ENCODE measurements at regions not wholly inside any gene's neighbourhood (a gene's known extent, or its start where the extent isn't known, plus 50 kb on each side); places are given as distances from the start of the nearest gene placed in this dataset.

DNA sequence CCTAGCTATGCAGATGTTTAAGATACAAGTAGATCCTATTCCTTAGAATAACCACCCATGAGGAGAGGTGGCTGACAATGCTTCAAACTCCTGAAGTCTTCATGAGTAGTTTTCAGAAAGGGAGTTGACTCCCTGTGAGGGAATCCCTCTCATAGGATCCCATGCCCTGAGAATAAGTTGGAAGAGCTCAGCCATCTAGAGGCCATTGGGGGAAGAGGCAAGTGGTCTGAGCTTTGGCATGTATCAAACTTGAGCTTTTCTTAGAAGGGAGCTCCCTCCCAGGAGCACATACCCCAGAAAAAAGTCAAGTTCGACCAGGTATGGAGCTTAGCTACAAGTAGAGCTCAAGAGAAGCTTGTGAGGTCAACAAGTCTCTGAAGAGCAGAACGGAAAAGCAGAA is 165.7 kb upstream of the RBM19 start:
- TF ChIP-seq, protein P1, sequence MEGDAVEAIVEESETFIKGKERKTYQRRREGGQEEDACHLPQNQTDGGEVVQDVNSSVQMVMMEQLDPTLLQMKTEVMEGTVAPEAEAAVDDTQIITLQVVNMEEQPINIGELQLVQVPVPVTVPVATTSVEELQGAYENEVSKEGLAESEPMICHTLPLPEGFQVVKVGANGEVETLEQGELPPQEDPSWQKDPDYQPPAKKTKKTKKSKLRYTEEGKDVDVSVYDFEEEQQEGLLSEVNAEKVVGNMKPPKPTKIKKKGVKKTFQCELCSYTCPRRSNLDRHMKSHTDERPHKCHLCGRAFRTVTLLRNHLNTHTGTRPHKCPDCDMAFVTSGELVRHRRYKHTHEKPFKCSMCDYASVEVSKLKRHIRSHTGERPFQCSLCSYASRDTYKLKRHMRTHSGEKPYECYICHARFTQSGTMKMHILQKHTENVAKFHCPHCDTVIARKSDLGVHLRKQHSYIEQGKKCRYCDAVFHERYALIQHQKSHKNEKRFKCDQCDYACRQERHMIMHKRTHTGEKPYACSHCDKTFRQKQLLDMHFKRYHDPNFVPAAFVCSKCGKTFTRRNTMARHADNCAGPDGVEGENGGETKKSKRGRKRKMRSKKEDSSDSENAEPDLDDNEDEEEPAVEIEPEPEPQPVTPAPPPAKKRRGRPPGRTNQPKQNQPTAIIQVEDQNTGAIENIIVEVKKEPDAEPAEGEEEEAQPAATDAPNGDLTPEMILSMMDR (IDR thresholded peaks at IDR 0.05; ENCODE audit: insufficient read depth, low read depth, low read length) = no peak
- no peak overlapping the region for H3K4me3 ChIP-seq (ENCODE audit: low read depth, low read length)
- DNase-seq (ENCODE audit: low read depth) = no peak

DNA sequence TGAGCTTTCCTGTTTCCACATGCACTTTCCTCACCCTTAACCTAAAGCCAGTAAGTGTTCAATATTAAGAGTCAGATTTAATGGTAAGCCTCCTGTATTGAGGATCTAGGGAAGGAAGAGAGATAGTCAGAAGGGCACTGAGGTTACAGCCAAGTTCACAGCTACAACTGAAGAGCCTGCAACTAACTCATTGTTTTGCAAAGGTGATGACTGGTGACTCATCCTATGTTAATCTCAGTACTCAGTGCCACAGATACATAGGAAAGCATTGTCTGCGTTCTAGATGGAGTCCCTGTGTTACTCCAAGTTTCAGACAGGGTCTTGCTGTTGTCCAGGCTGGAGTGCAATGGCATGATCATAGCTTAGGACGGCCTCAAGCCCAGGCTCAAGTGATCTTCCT is 157.0 kb upstream of the RBM19 start:
- TF ChIP-seq, protein P1 (IDR thresholded peaks at IDR 0.05; ENCODE audit: insufficient read depth, low read depth, low read length) = no peak
- no peak for DNase-seq (ENCODE audit: low read depth)
- no peak overlapping the region for H3K4me3 ChIP-seq (ENCODE audit: low read depth, low read length)

DNA sequence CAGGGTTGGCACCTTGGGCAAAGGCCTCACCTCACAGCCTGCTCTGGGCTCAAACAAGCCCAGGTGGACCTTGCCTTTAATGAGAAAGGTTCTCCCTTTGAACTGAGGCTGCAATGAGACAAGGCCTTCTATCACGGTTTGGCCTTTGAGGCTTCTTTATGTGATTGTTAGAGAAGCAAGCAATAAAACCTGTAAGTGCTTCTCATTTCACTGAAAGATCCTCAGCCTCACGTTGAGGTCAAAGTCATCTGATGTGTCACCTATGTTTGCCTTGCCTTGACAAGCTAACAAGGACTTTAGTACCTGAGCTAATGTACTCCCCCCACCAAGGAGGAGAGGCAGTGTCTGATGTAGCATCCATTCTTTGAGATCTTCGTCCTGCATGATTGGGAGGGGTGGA is 155.9 kb upstream of the RBM19 start:
- TF ChIP-seq, protein P1 (IDR thresholded peaks at IDR 0.05; ENCODE audit: insufficient read depth, low read depth, low read length) = no peak
- H3K4me3 ChIP-seq (ENCODE audit: low read depth, low read length) = no peak overlapping the region
- no peak for DNase-seq (ENCODE audit: low read depth)

GRCh38 chr12:114119316-114119715 is 153.2 kb upstream of the RBM19 start:
- no peak for DNase-seq (ENCODE audit: low read depth)
- no peak overlapping the region for H3K4me3 ChIP-seq (ENCODE audit: low read depth, low read length)
- TF ChIP-seq, protein P1 (IDR thresholded peaks at IDR 0.05; ENCODE audit: insufficient read depth, low read depth, low read length) = no peak

DNA sequence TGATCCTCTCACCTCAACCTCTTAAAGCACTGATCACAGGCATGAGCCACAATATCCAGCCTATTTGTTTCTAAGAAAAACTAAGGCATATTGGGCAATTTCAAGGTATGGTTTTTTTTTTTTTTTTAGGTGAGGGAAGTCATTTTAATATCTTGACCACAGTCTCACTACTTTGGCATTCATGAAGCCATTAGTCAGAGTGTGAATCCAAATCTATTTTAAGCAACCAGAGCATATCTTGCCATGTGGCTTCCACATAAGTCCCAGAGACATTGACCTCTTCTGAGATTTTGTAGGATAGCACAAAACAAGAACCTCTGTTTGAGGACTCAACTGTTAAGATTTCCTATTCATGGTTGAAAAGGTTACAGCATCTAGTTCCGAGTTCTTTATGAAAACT is 130.3 kb upstream of the RBM19 start:
- TF ChIP-seq, protein P1 (IDR thresholded peaks at IDR 0.05; ENCODE audit: insufficient read depth, low read depth, low read length) = no peak
- no peak overlapping the region for H3K4me3 ChIP-seq (ENCODE audit: low read depth, low read length)
- no peak for DNase-seq (ENCODE audit: low read depth)

DNA sequence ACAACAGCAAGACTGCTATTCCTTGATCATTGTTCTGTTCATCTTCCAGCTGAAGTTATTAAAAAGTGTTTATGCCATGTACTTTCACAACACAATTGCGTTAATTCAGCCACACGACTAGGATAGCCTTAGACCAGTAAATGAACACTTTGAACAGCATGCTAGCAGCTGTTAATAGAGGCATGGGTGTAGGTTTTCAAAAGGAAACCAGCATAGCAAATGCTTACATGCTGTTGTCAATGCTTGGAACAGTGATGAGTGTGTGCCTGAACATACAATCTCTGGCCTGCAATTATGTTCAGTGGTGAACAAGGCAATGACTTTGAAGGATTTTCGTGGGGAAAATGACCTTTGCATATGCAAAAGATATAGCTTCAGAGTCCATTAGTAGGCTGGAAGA is 127.4 kb upstream of the RBM19 start:
- no peak overlapping the region for H3K4me3 ChIP-seq (ENCODE audit: low read depth, low read length)
- no peak for DNase-seq (ENCODE audit: low read depth)
- TF ChIP-seq, protein P1 (IDR thresholded peaks at IDR 0.05; ENCODE audit: insufficient read depth, low read depth, low read length) = no peak

DNA sequence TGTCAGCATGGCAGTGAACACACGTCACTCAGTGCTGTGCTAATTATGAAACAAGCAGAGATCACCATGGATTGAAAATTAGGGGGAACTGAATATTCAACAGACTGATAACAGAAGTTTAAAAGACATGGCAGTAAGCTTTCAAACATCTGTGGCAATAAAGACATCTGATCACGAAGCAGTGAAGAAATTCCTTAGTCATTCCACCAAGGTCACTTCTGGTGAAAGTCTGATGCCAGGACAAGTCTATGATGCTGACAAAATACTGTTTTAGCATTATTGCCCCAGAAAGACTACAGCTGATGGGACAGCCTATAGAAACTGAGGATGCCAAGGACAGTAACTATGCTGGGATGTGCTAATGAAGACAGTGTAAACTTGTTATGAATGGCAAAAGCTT is 126.9 kb upstream of the RBM19 start:
- DNase-seq (ENCODE audit: low read depth) = no peak
- TF ChIP-seq, protein P1 (IDR thresholded peaks at IDR 0.05; ENCODE audit: insufficient read depth, low read depth, low read length) = no peak
- H3K4me3 ChIP-seq (ENCODE audit: low read depth, low read length) = no peak overlapping the region

Data from fibroblast of villous mesenchyme (primary cell).